SU-DHL-6 (cell line): ENCODE measurements at regions not wholly inside any gene's neighbourhood (a gene's known extent, or its start where the extent isn't known, plus 50 kb on each side); places are given as distances from the start of the nearest gene placed in this dataset.

Source experiments
- CTCF ChIP-seq: fragments of 200-600 bp; sonication (generic); IDR thresholded peaks from one replicate; pipeline ENCODE4 v1.5.1; 2017; ENCODE audit warnings: antibody characterized with exemption, mild to moderate bottlenecking, low read length, moderate library complexity; ENCODE audit not compliant: insufficient read depth, poor library complexity, severe bottlenecking
- EZH2phosphoT487 ChIP-seq: fragments of 200-600 bp; sonication (generic), shearing (Covaris generic); conservative IDR thresholded peaks from 2 replicates; pipeline ENCODE4 v1.6.1; 2018; ENCODE audit warnings: mild to moderate bottlenecking, antibody characterized with exemption, low read length, moderate library complexity, mixed read lengths

GRCh38 chr4:45701621-45702020 lies 422.2 kb downstream of the GABRG1 start:
- TF ChIP-seq CTCF (no peak), EZH2phosphoT487 (no peak)
